H9 (cell line): ENCODE measurements at regions not wholly inside any gene's neighbourhood (a gene's known extent, or its start where the extent isn't known, plus 50 kb on each side); places are given as distances from the start of the nearest gene placed in this dataset.

Experiments used
- DNase-seq: peaks from one replicate; pipeline ENCODE4 v3.0.0-alpha.2; 2017
- H2AFZ ChIP-seq: one replicate; pipeline ENCODE4 v1.6.1; 2013; ENCODE audit warnings: mild to moderate bottlenecking, low read length, control low read depth, moderate library complexity
- H2AK5ac ChIP-seq: 2 replicates; pipeline ENCODE4 v1.6.1; 2013; ENCODE audit warnings: low read length, control low read depth, mixed read lengths; ENCODE audit not compliant: insufficient read length
- H2BK120ac ChIP-seq: one replicate; pipeline ENCODE4 v1.6.1; 2013; ENCODE audit warnings: low read depth, mild to moderate bottlenecking, low read length, control low read depth, inconsistent platforms; ENCODE audit not compliant: poor library complexity, severe bottlenecking
- H2BK12ac ChIP-seq: 2 replicates; pipeline ENCODE4 v1.6.1; 2013; ENCODE audit warnings: low read length, control low read depth, mixed read lengths, low read depth; ENCODE audit not compliant: insufficient read length
- H2BK15ac ChIP-seq: 2 replicates; pipeline ENCODE4 v1.6.1; 2013; ENCODE audit warnings: low read depth, low read length, control low read depth
- H2BK20ac ChIP-seq: one replicate; pipeline ENCODE4 v1.6.1; 2013; ENCODE audit warnings: low read depth, mild to moderate bottlenecking, low read length, control low read depth, inconsistent platforms; ENCODE audit not compliant: poor library complexity, severe bottlenecking
- H2BK5ac ChIP-seq: 2 replicates; pipeline ENCODE4 v1.6.1; 2013; ENCODE audit warnings: low read length, control low read depth, mixed read lengths; ENCODE audit not compliant: insufficient read length
- H3K14ac ChIP-seq: 2 replicates; pipeline ENCODE4 v1.6.1; 2013; ENCODE audit warnings: low read length, control low read depth; ENCODE audit not compliant: insufficient read depth
- H3K18ac ChIP-seq: 2 replicates; pipeline ENCODE4 v1.6.1; 2013; ENCODE audit warnings: low read depth, mild to moderate bottlenecking, mixed read lengths, low read length, control low read depth; ENCODE audit not compliant: insufficient read length
- H3K23ac ChIP-seq: 2 replicates; pipeline ENCODE4 v1.6.1; 2013; ENCODE audit warnings: low read length, control low read depth, mixed read lengths, low read depth; ENCODE audit not compliant: insufficient read length
- H3K23me2 ChIP-seq: 2 replicates; pipeline ENCODE4 v1.6.1; 2013; ENCODE audit warnings: low read depth, mild to moderate bottlenecking, mixed read lengths, low read length, control low read depth; ENCODE audit not compliant: insufficient read length, poor library complexity, severe bottlenecking
- H3K27ac ChIP-seq: 2 replicates; pipeline ENCODE4 v1.5.1; 2013; ENCODE audit warnings: low read length, control low read depth, mixed read lengths, low read depth; ENCODE audit not compliant: insufficient read length
- H3K27me3 ChIP-seq: 2 replicates; pipeline ENCODE4 v1.6.1; 2013; ENCODE audit warnings: low read length, control low read depth, inconsistent platforms; ENCODE audit not compliant: insufficient read depth
- H3K4ac ChIP-seq: 2 replicates; pipeline ENCODE4 v1.6.1; 2013; ENCODE audit warnings: low read depth, mild to moderate bottlenecking, control low read depth, inconsistent platforms, low read length, moderate library complexity
- H3K4me1 ChIP-seq: 2 replicates; pipeline ENCODE4 v1.6.1; 2013; ENCODE audit warnings: low read length, control low read depth, inconsistent platforms; ENCODE audit not compliant: insufficient read depth
- H3K4me2 ChIP-seq: 2 replicates; pipeline ENCODE4 v1.6.1; 2013; ENCODE audit warnings: low read length, control low read depth, mixed read lengths; ENCODE audit not compliant: insufficient read length, insufficient read depth
- H3K56ac ChIP-seq: 2 replicates; pipeline ENCODE4 v1.6.1; 2013; ENCODE audit warnings: low read depth, mild to moderate bottlenecking, mixed read lengths, low read length, control low read depth; ENCODE audit not compliant: insufficient read length
- H3K79me1 ChIP-seq: 2 replicates; pipeline ENCODE4 v1.6.1; 2013; ENCODE audit warnings: low read depth, mild to moderate bottlenecking, moderate library complexity, low read length, control low read depth, inconsistent platforms; ENCODE audit not compliant: insufficient read depth, poor library complexity, severe bottlenecking
- H3K79me2 ChIP-seq: 2 replicates; pipeline ENCODE4 v1.6.1; 2013; ENCODE audit warnings: low read length, control low read depth, inconsistent platforms; ENCODE audit not compliant: insufficient read depth
- H3K9ac ChIP-seq: 2 replicates; pipeline ENCODE4 v1.6.1; 2013; ENCODE audit warnings: low read length, control low read depth, mixed read lengths; ENCODE audit not compliant: insufficient read length; ENCODE audit errors: extremely low read depth
- H3K9me3 ChIP-seq: one replicate; pipeline ENCODE4 v1.6.1; 2013; ENCODE audit warnings: low read depth, low read length, inconsistent platforms; ENCODE audit not compliant: control insufficient read depth
- H3T11ph ChIP-seq: one replicate; pipeline ENCODE4 v1.6.1; 2013; ENCODE audit warnings: mild to moderate bottlenecking, low read length, control low read depth, inconsistent platforms
- H4K20me1 ChIP-seq: one replicate; pipeline ENCODE4 v1.6.1; 2013; ENCODE audit not compliant: control insufficient read depth, insufficient read length, insufficient read depth
- H4K5ac ChIP-seq: 2 replicates; pipeline ENCODE4 v1.6.1; 2013; ENCODE audit warnings: low read depth, mild to moderate bottlenecking, mixed read lengths, low read length, control low read depth; ENCODE audit not compliant: insufficient read length
- H4K8ac ChIP-seq: replicated peaks from 2 replicates; pipeline ENCODE4 v1.6.1; 2013; ENCODE audit warnings: low read length, control low read depth, mixed read lengths, low read depth; ENCODE audit not compliant: insufficient read length
- H4K91ac ChIP-seq: 2 replicates; pipeline ENCODE4 v1.6.1; 2013; ENCODE audit warnings: low read depth, mild to moderate bottlenecking, moderate library complexity, mixed read lengths, low read length, control low read depth; ENCODE audit not compliant: insufficient read length
- H3K27ac Mint-ChIP-seq, 3 experiments: 2 replicates in 2 of 3; 3 replicates in 1 of 3; pipeline ENCODE4 v1.8.0; 2020 to 2021; ENCODE audit warnings: mixed read lengths in 3 of 3, mild to moderate bottlenecking in 1 of 3, moderate library complexity in 1 of 3
- H3K27me3 Mint-ChIP-seq: 2 replicates; pipeline ENCODE4 v1.8.0; 2021; ENCODE audit warnings: low read depth, mild to moderate bottlenecking, moderate library complexity, mixed read lengths
- H3K36me3 Mint-ChIP-seq, 3 experiments: 2 replicates in 2 of 3; 3 replicates in 1 of 3; pipeline ENCODE4 v1.8.0; 2020 to 2021; ENCODE audit warnings: low read depth in 3 of 3, mixed read lengths in 3 of 3; ENCODE audit not compliant: insufficient read depth in 1 of 3
- H3K4me1 Mint-ChIP-seq, 2 experiments: 2 replicates each; pipeline ENCODE4 v1.8.0; 2020; ENCODE audit warnings: mixed read lengths in 2 of 2
- H3K4me3 Mint-ChIP-seq, 2 experiments: 2 replicates in 1 of 2; 3 replicates in 1 of 2; pipeline ENCODE4 v1.8.0; 2020 to 2021; ENCODE audit warnings: mild to moderate bottlenecking in 2 of 2, mixed read lengths in 2 of 2, moderate library complexity in 1 of 2
- H3K9me3 Mint-ChIP-seq, 2 experiments: 2 replicates in 1 of 2; 3 replicates in 1 of 2; pipeline ENCODE4 v1.8.0; 2020; ENCODE audit warnings: mild to moderate bottlenecking in 2 of 2, mixed read lengths in 2 of 2, moderate library complexity in 1 of 2
- WGBS: extraction: QIAGEN DNeasy Blood & Tissue Kit; methylation state at CpG from one replicate; pipeline ENCODE4 v1.1.7; 2013; ENCODE audit warnings: missing lambda C conversion rate, low lambda C conversion rate, mixed read lengths; ENCODE audit not compliant: insufficient read length; ENCODE audit errors: extremely low coverage; 5-methylcytosine and 5-hydroxymethylcytosine counted together
- TF ChIP-seq, protein P1 (sequence below): fragments of 200-600 bp; sonication (generic); conservative IDR thresholded peaks from 3 replicates; pipeline ENCODE4 v1.8.0; 2021; ENCODE audit warnings: antibody characterized with exemption, mild to moderate bottlenecking

DNA sequence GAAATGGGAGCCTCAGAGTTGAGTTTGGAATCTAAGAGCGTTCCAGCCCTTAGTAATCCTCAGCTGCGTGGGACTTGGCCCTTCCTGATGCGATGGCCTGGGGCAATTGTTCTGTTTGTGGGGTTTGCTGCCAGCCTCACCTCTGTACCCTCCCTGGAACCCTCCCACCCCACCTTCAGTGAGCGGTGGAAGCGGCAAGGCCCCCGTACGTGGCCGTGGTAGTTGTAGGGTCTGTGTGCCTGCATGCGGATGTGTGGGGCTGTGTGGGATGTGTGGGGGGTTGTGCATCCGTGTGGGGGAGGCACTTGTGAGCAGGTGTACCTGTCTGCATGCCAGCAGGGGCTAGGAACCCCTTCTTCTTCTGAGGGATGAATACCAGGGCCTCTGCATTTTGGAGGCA, 65.4 kb upstream of the ADRA2C start:
- Mint-ChIP-seq H3K36me3 (peaks cover 0 to 7% (median 2%) of the 10 kb centered on the region in 3 experiments; a peak in 5 of 7 replicates), H3K4me3 (no peak overlapping the region), H3K27ac (peak overlapping the region in 1 of 3 experiments; percentile 3; a peak in 1 of 7 replicates), H3K9me3 (peaks cover 12 to 16% of the 10 kb centered on the region in 2 experiments; a peak in 4 of 5 replicates), H3K27me3 (peaks cover 50% of the 10 kb centered on the region), H3K4me1 (peaks cover 7 to 25% of the 10 kb centered on the region in 2 experiments)
- H4K20me1 ChIP-seq, result no peaks in the 10 kb centered on the region
- no CpG with 5 or more reads among the region's 10 CpGs for WGBS
- no peak overlapping the region for H2BK5ac ChIP-seq
- H3K9ac ChIP-seq, result no peak overlapping the region
- no peak for DNase-seq
- peaks cover 7% of the 10 kb centered on the region for H3K9me3 ChIP-seq
- no peak overlapping the region for H3K4me2 ChIP-seq
- no peaks in the 10 kb centered on the region for H3K4me1 ChIP-seq
- no peak overlapping the region for H2BK120ac ChIP-seq
- H3K79me2 ChIP-seq, result no peaks in the 10 kb centered on the region
- no peak overlapping the region for H4K5ac ChIP-seq
- no peaks in the 10 kb centered on the region for H3K23me2 ChIP-seq
- H3K23ac ChIP-seq, result no peak overlapping the region
- H2AFZ ChIP-seq, result no peak overlapping the region
- H3K27ac ChIP-seq, result no peak overlapping the region
- no peak overlapping the region for H2BK15ac ChIP-seq
- no peak overlapping the region for H2BK20ac ChIP-seq
- TF ChIP-seq, protein P1, sequence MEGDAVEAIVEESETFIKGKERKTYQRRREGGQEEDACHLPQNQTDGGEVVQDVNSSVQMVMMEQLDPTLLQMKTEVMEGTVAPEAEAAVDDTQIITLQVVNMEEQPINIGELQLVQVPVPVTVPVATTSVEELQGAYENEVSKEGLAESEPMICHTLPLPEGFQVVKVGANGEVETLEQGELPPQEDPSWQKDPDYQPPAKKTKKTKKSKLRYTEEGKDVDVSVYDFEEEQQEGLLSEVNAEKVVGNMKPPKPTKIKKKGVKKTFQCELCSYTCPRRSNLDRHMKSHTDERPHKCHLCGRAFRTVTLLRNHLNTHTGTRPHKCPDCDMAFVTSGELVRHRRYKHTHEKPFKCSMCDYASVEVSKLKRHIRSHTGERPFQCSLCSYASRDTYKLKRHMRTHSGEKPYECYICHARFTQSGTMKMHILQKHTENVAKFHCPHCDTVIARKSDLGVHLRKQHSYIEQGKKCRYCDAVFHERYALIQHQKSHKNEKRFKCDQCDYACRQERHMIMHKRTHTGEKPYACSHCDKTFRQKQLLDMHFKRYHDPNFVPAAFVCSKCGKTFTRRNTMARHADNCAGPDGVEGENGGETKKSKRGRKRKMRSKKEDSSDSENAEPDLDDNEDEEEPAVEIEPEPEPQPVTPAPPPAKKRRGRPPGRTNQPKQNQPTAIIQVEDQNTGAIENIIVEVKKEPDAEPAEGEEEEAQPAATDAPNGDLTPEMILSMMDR, result no peak
- no peak overlapping the region for H2BK12ac ChIP-seq
- no peak overlapping the region for H3K18ac ChIP-seq
- no peak overlapping the region for H3K14ac ChIP-seq
- no peak overlapping the region for H3T11ph ChIP-seq
- no peak overlapping the region for H2AK5ac ChIP-seq
- no peak overlapping the region for H4K91ac ChIP-seq
- H3K27me3 ChIP-seq, result no peaks in the 10 kb centered on the region
- H3K56ac ChIP-seq, result no peak overlapping the region
- no peak overlapping the region for H3K4ac ChIP-seq
- H4K8ac ChIP-seq, result no peak overlapping the region
- no peaks in the 10 kb centered on the region for H3K79me1 ChIP-seq
